ENCODE measurements at regions not wholly inside any gene's neighbourhood (a gene's known extent, or its start where the extent isn't known, plus 50 kb on each side); places are given as distances from the start of the nearest gene placed in this dataset.

GRCh38 chr2:173614265-173614930 is 259.7 kb downstream of the CDCA7 start:
- ChIA-PET POLR2A (no interaction called here), CTCF (no interaction called here)
- H3K4me3 ChIP-seq (ENCODE audit: low read depth, low read length) = no peak overlapping the region
- TF ChIP-seq CTCF (IDR thresholded peaks at IDR 0.05; ENCODE audit: insufficient read depth, low read length, missing control alignments) = no peak
- no peak for DNase-seq (ENCODE audit: low read depth, low spot score)

GRCh38 chr2:173623438-173624319 is 269.0 kb downstream of the CDCA7 start:
- no peak overlapping the region for H3K4me3 ChIP-seq (ENCODE audit: low read depth, low read length)
- no peak for TF ChIP-seq CTCF (IDR thresholded peaks at IDR 0.05; ENCODE audit: insufficient read depth, low read length, missing control alignments)
- CTCF ChIA-PET = interaction anchor here (1.0 kb wide), 1 partner anchor 16 kb away, joined by 3 read pairs; no protein-coding TSS in a partner anchor

GRCh38 chr2:173625315-173625714 is 270.6 kb downstream of the CDCA7 start:
- ChIA-PET POLR2A (no interaction called here), CTCF (no interaction called here)
- no peak overlapping the region for H3K4me3 ChIP-seq (ENCODE audit: low read depth, low read length)
- DNase-seq (ENCODE audit: low read depth, low spot score) = no peak
- TF ChIP-seq CTCF (IDR thresholded peaks at IDR 0.05; ENCODE audit: insufficient read depth, low read length, missing control alignments) = no peak

More at GRCh38 chr2:173623438-173624319, 269.0 kb downstream of the CDCA7 start:
- DNase-seq (ENCODE audit: low read depth, low spot score) = no peak
- POLR2A ChIA-PET = no interaction called here

GRCh38 chr2:173629076-173629475 is 274.4 kb downstream of the CDCA7 start:
- CTCF ChIA-PET = no interaction called here
- no peak overlapping the region for H3K4me3 ChIP-seq (ENCODE audit: low read depth, low read length)
- POLR2A ChIA-PET = no interaction called here
- TF ChIP-seq CTCF (IDR thresholded peaks at IDR 0.05; ENCODE audit: insufficient read depth, low read length, missing control alignments) = no peak
- DNase-seq (ENCODE audit: low read depth, low spot score) = no peak

GRCh38 chr2:173630425-173631126 is 275.9 kb downstream of the CDCA7 start:
- peak overlapping the region; percentile 10; the same call in 1 of the 2 replicates for H3K4me3 ChIP-seq (ENCODE audit: low read depth, low read length)
- DNase-seq (ENCODE audit: low read depth, low spot score) = no peak
- POLR2A ChIA-PET = no interaction called here
- no peak for TF ChIP-seq CTCF (IDR thresholded peaks at IDR 0.05; ENCODE audit: insufficient read depth, low read length, missing control alignments)
- CTCF ChIA-PET = no interaction called here

- CTCF ChIA-PET = no interaction called here
- POLR2A ChIA-PET = no interaction called here
- TF ChIP-seq CTCF (IDR thresholded peaks at IDR 0.05; ENCODE audit: insufficient read depth, low read length, missing control alignments) = no peak
- H3K4me3 ChIP-seq (ENCODE audit: low read depth, low read length) = peak overlapping the region; percentile 10; the same call in 1 of the 2 replicates
- no peak for DNase-seq (ENCODE audit: low read depth, low spot score)
Measured at GRCh38 chr2:173631127-173631460, 276.4 kb downstream of the CDCA7 start.

All from AG04449 (cell line).